ENCODE measurements at regions not wholly inside any gene's neighbourhood (a gene's known extent, or its start where the extent isn't known, plus 50 kb on each side); places are given as distances from the start of the nearest gene placed in this dataset.
A peak's percentile ranks its signal among the peaks of the same experiment; 100 is the strongest.

DNA sequence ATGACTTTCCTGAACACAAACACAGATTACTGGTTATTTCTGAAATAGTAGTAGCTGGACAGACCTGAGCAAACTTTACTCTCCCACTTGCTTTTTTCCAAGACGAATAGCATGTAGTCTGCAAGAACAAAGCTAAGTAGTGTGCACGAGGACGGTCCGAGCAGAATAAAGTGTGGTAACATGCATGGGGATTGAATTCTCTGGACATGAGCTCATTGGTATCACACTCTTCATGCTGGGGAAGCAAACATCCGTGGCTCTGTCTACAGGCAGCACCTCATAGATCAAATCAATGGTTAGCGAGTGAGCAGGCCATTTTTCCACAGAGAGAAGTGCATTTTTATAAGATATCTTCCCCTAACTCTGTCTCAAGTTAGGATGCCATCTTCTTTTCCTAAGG lies 164.8 kb upstream of the STK17B start:
- H3K4me3 ChIP-seq (replicated peaks; ENCODE audit: low read depth, low read length): no peak overlapping the region
- no peak for DNase-seq (ENCODE audit: extremely low read depth, low read depth)
- TF ChIP-seq, protein P1, sequence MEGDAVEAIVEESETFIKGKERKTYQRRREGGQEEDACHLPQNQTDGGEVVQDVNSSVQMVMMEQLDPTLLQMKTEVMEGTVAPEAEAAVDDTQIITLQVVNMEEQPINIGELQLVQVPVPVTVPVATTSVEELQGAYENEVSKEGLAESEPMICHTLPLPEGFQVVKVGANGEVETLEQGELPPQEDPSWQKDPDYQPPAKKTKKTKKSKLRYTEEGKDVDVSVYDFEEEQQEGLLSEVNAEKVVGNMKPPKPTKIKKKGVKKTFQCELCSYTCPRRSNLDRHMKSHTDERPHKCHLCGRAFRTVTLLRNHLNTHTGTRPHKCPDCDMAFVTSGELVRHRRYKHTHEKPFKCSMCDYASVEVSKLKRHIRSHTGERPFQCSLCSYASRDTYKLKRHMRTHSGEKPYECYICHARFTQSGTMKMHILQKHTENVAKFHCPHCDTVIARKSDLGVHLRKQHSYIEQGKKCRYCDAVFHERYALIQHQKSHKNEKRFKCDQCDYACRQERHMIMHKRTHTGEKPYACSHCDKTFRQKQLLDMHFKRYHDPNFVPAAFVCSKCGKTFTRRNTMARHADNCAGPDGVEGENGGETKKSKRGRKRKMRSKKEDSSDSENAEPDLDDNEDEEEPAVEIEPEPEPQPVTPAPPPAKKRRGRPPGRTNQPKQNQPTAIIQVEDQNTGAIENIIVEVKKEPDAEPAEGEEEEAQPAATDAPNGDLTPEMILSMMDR (IDR thresholded peaks at IDR 0.05; ENCODE audit: low read depth, low read length, missing control alignments): no peak

DNA sequence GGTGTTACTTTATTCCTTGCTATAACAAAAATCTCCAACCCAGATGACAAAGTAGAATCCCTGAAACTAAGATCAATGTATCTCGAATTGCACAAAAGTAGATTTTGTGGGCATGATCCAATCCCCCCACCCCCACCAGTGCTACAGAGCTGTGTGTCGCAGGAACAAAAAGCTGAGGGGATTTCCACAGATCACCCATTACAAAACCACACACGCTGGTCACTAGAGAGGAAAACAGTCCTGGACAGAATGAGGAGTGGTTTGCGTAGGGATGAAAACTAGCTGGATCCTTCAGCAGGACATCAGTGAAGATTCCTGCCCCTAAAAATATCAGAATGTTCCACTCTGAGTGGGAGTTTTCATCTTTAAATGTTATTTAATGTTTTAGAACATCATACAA lies 165.3 kb upstream of the STK17B start:
- TF ChIP-seq, protein P1 (IDR thresholded peaks at IDR 0.05; ENCODE audit: low read depth, low read length, missing control alignments): no peak
- DNase-seq (ENCODE audit: extremely low read depth, low read depth): no peak
- H3K4me3 ChIP-seq (replicated peaks; ENCODE audit: low read depth, low read length): no peak overlapping the region

DNA sequence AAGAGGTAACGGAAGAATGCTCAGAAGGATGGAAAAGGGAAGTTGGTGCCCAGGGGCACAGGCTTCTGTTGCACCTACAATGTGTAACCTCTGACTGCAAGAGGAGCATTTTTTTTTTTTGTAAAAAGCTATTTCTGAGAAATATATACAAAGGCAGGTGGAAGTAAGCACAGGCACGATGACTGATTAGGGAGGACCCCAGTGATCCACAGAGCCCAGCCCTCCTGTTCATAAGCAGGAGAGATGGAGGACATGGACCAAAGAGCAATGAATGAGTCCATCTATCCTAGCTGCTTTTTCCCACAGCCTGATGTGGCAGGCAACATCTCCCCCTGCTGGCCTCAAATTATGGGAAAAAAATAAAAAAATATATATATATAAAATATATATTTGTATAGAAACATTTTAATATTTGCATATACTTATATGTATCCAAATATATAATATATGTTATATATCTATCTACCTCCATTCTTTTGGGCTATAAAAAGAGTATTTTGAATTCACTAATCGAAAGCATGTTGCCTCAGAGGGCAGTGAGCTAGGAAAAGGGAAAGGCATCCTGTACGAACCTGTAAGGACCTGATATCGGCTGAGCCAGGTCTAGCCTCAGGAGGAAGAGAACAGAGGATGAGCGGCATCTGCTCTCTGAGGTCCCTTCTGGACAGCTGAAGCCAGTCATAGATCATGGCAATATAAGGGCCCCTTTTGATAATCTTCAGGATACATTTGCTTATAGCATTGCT lies 166.0 kb upstream of the STK17B start:
- no peak overlapping the region for H3K4me3 ChIP-seq (replicated peaks; ENCODE audit: low read depth, low read length)
- TF ChIP-seq, protein P1 (IDR thresholded peaks at IDR 0.05; ENCODE audit: low read depth, low read length, missing control alignments): peak; percentile 44
- no peak for DNase-seq (ENCODE audit: extremely low read depth, low read depth)

DNA sequence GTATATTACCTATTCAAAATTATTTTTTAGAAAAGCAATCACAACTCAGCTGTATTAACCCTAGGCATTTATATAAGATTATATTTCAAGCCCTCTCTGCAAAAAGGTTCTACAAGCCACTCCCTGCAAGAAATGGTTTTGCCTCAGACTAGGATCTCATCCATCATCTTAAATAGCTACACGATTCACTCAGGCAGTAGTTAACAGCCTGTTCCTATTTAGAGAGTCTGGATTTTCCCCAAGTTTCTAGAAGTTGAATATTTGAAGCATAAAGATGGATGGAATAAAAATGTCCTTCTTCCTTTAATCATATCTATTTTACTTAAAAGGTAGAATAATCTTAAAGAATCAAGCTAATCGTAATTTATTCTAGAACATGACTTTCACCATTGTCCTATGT lies 167.1 kb upstream of the STK17B start:
- H3K4me3 ChIP-seq (replicated peaks; ENCODE audit: low read depth, low read length): no peak overlapping the region
- TF ChIP-seq, protein P1 (IDR thresholded peaks at IDR 0.05; ENCODE audit: low read depth, low read length, missing control alignments): no peak
- DNase-seq (ENCODE audit: extremely low read depth, low read depth): no peak

DNA sequence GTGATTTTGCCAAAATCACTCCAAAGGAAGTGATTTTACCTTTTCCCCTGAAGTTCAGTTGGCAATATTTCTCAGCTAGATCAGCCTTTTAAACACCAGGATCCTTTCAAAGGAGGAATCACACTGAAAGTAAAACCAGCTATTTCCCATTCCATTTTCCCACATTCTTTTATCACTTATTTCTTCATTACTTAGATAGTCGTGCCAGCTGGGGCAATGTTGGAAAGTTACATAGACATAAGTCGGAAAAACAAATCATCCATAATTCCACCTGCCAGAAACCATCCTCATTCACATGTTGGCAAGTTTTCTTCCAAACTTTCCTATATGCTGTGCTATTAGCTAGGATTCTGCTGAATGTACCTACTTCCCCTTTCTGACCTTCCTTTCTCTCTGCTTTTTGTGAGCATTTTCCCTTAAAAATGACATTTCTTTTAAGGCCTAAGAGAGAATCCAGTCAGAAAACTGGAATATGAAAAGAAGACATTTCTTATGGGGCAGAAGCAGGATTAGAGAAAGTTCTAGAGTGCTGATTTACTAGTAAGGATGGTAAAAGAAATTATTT lies 170.0 kb upstream of the STK17B start:
- no peak for DNase-seq (ENCODE audit: extremely low read depth, low read depth)
- TF ChIP-seq, protein P1 (IDR thresholded peaks at IDR 0.05; ENCODE audit: low read depth, low read length, missing control alignments): no peak
- H3K4me3 ChIP-seq (replicated peaks; ENCODE audit: low read depth, low read length): no peak overlapping the region

DNA sequence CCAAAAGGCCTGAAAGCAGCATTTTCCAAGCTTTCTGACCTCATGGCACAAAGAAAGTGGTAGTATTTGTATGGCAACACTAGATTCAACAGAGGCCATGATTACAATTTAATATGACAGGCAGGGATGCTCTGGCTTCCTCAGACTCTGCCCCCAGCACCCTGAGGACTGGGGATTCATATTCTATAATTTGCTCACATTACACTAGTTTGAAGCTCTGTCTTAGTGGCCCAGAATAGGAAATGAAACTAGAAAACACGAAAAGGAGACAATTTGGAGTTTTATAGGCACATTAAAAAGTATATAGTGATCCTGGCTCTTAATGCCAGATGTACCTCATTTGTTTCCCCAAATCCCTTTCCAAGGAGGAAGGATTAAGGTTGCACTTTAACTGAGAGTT lies 173.0 kb upstream of the STK17B start:
- no peak for DNase-seq (ENCODE audit: extremely low read depth, low read depth)
- TF ChIP-seq, protein P1 (IDR thresholded peaks at IDR 0.05; ENCODE audit: low read depth, low read length, missing control alignments): no peak

More for the DNA sequence above, 173.0 kb upstream of the STK17B start:
- no peak overlapping the region for H3K4me3 ChIP-seq (replicated peaks; ENCODE audit: low read depth, low read length)

Data from HFF-Myc (cell line).